Uterus (tissue), 3 donors: ENCODE measurements at regions not wholly inside any gene's neighbourhood (a gene's known extent, or its start where the extent isn't known, plus 50 kb on each side); places are given as distances from the start of the nearest gene placed in this dataset.
A peak's percentile ranks its signal among the peaks of the same experiment; 100 is the strongest.

Source experiments
- DNase-seq, 2 donors: peaks; one replicate each; pipeline ENCODE4 v3.0.0-alpha.2; 2019 to 2020
- H3K27ac ChIP-seq, 2 donors: fragments of 200-600 bp; sonication (generic); 1 replicate in 1 of 2; 2 replicates in 1 of 2; pipeline ENCODE4 v1.5.1; 2016 to 2018
- H3K27me3 ChIP-seq, 2 donors: fragments of 200-600 bp; sonication (generic); one replicate each; pipeline ENCODE4 v1.5.1; 2018 to 2019; ENCODE audit warnings: control low read depth in 1 of 2
- H3K36me3 ChIP-seq, 2 donors: fragments of 200-600 bp; sonication (generic); one replicate each; pipeline ENCODE4 v1.5.1; 2019; ENCODE audit warnings: control low read depth in 1 of 2
- H3K4me1 ChIP-seq, 2 donors: fragments of 200-600 bp; sonication (generic); one replicate each; pipeline ENCODE4 v1.5.1; 2018 to 2019; ENCODE audit warnings: control low read depth in 1 of 2
- H3K4me3 ChIP-seq, 2 donors: fragments of 200-600 bp; sonication (generic); 1 replicate in 1 of 2; 2 replicates in 1 of 2; pipeline ENCODE4 v1.5.1; 2018 to 2019; ENCODE audit warnings: mild to moderate bottlenecking in 1 of 2
- H3K9me3 ChIP-seq, 2 donors: fragments of 200-600 bp; sonication (generic); one replicate each; pipeline ENCODE4 v1.5.1; 2019; ENCODE audit warnings: control low read depth in 1 of 2
- CTCF ChIP-seq, 4 experiments: fragments of 200-600 bp in 2 of 4; fragments of 450-650 bp in 2 of 4; sonication (generic) in 2 of 4; IDR thresholded peaks; one replicate each; pipeline ENCODE4 v1.5.1; 2016 to 2019; ENCODE audit warnings: antibody characterized with exemption in 4 of 4, mild to moderate bottlenecking in 2 of 4, moderate library complexity in 1 of 4
- POLR2A ChIP-seq, 2 donors: fragments of 450-650 bp; IDR thresholded peaks; one replicate each; pipeline ENCODE4 v1.6.1; 2016; ENCODE audit warnings: antibody characterized with exemption in 2 of 2, mild to moderate bottlenecking in 1 of 2, moderate library complexity in 1 of 2
- intact Hi-C: fragments of 100-400 bp; cut with DNase I; formaldehyde crosslinking; loops from one replicate; pipeline ENCODE4 v1.15.1; 2023; ENCODE audit warnings: low total_unique reads
- donor health status: DM: yes; HTN: yes; CAD: no.

GRCh38 chr5:68949711-68950110 lies 144.1 kb upstream of the SLC30A5 start:
- TF ChIP-seq POLR2A (IDR thresholded peaks at IDR 0.05) (no peak), CTCF (IDR thresholded peaks at IDR 0.05) (no peak)
- Histone ChIP-seq H3K27ac (peak overlapping the region; percentile 12 to 44), H3K4me1 (no peaks in the 10 kb centered on the region), H3K27me3 (no peaks in the 10 kb centered on the region), H3K36me3 (no peaks in the 10 kb centered on the region), H3K4me3 (no peak overlapping the region), H3K9me3 (no peaks in the 10 kb centered on the region)
- no peak for DNase-seq
- intact Hi-C loops: loop anchor here (10.0 kb wide), 1 partner anchor 295 kb away; no protein-coding TSS in a partner anchor

- H3K36me3 ChIP-seq: no peaks in the 10 kb centered on the region
- TF ChIP-seq POLR2A (IDR thresholded peaks at IDR 0.05) (no peak), CTCF (IDR thresholded peaks at IDR 0.05) (no peak)
- no peaks in the 10 kb centered on the region for H3K9me3 ChIP-seq
- no peaks in the 10 kb centered on the region for H3K27me3 ChIP-seq
- H3K4me1 ChIP-seq: no peaks in the 10 kb centered on the region
- intact Hi-C loops: loop anchor here (10.0 kb wide), 1 partner anchor 295 kb away; no protein-coding TSS in a partner anchor
- DNase-seq: no peak
- peak overlapping the region; percentile 12 to 44 for H3K27ac ChIP-seq
- H3K4me3 ChIP-seq: no peak overlapping the region
Measured at GRCh38 chr5:68950125-68950524, 143.7 kb upstream of the SLC30A5 start.

GRCh38 chr5:68950930-68951329 lies 142.9 kb upstream of the SLC30A5 start:
- TF ChIP-seq CTCF (IDR thresholded peaks at IDR 0.05): no peak
- no peak for TF ChIP-seq POLR2A (IDR thresholded peaks at IDR 0.05)
- H3K4me1 ChIP-seq: no peaks in the 10 kb centered on the region
- no peak overlapping the region for H3K4me3 ChIP-seq
- no peaks in the 10 kb centered on the region for H3K36me3 ChIP-seq
- intact Hi-C loops: loop anchor here (10.0 kb wide), 1 partner anchor 296 kb away; no protein-coding TSS in a partner anchor
- DNase-seq: no peak
- H3K9me3 ChIP-seq: no peaks in the 10 kb centered on the region
- H3K27me3 ChIP-seq: no peaks in the 10 kb centered on the region
- H3K27ac ChIP-seq: peak overlapping the region; percentile 12 to 44

- no peak for TF ChIP-seq CTCF (IDR thresholded peaks at IDR 0.05)
- TF ChIP-seq POLR2A (IDR thresholded peaks at IDR 0.05): no peak
- H3K27me3 ChIP-seq: no peaks in the 10 kb centered on the region
- H3K4me1 ChIP-seq: no peaks in the 10 kb centered on the region
- intact Hi-C loops: loop anchor here (10.0 kb wide), 1 partner anchor 299 kb away; no protein-coding TSS in a partner anchor
- DNase-seq: peak; percentile 38 to 56
- H3K36me3 ChIP-seq: no peaks in the 10 kb centered on the region
- H3K9me3 ChIP-seq: no peaks in the 10 kb centered on the region
- peak overlapping the region; percentile 73 to 77 for H3K27ac ChIP-seq
- no peak overlapping the region for H3K4me3 ChIP-seq
Measured at GRCh38 chr5:68953231-68953874, 140.5 kb upstream of the SLC30A5 start.

- Histone ChIP-seq H3K27ac (peak overlapping the region; percentile 73 to 77), H3K27me3 (no peaks in the 10 kb centered on the region), H3K9me3 (no peaks in the 10 kb centered on the region), H3K36me3 (no peaks in the 10 kb centered on the region), H3K4me1 (no peaks in the 10 kb centered on the region), H3K4me3 (no peak overlapping the region)
- DNase-seq: peak; percentile 54 to 75
- intact Hi-C loops: loop anchor here (10.0 kb wide), 1 partner anchor 299 kb away; no protein-coding TSS in a partner anchor
- TF ChIP-seq CTCF (IDR thresholded peaks at IDR 0.05) (no peak), POLR2A (IDR thresholded peaks at IDR 0.05) (no peak)
Measured at GRCh38 chr5:68953875-68954617, 139.8 kb upstream of the SLC30A5 start.
